ENCODE measurements at regions not wholly inside any gene's neighbourhood (a gene's known extent, or its start where the extent isn't known, plus 50 kb on each side); places are given as distances from the start of the nearest gene placed in this dataset.

GRCh38 chr6:142679907-142680700 lies 264.9 kb downstream of the HIVEP2 start:
- DNase-seq (ENCODE audit: low read depth in 2 of 3, low spot score in 2 of 3): no peak

GRCh38 chr6:142681099-142681498 lies 263.9 kb downstream of the HIVEP2 start:
- no peak for DNase-seq (ENCODE audit: low read depth in 2 of 3, low spot score in 2 of 3)

DNA sequence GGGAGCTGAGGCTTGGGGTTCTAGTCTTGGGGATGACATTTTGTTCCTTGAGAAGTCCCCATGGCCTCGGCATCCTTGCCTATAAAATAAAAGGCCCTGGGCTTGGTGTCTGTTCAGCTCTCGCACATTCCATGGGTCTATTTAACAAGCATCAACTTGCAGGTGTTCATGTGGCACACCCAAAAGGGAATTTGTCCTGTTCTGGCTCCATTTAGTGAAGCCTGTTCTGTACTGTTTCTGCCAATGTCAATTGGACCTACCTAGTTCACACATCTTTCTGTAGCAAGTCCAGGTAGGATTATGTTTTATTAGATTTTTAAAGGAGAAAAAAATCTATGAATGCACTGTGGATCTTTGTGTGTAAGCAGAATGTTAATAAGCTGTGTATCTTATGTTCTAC lies 262.0 kb downstream of the HIVEP2 start:
- DNase-seq (ENCODE audit: low read depth in 2 of 3, low spot score in 2 of 3): no peak

DNA sequence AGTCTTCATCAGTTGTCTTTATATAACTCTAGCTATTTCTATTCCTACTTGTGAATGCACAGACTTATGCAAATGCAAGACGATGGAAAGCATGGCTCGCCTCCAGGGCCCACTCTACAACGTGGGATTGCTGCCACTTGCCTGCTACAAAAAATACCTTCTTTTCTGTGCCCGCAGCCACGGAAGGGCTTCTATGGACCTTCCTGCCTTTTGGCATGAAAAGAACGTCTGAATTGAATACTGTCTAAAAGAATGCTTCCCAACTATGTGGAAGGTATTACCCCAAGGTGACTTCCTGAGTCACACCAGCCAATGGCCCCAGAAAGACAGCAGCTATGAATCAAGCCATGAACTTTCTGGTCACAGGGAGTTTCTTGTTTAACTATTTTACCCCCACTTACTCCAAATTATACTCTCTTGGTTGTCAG lies 261.2 kb downstream of the HIVEP2 start:
- no peak for DNase-seq (ENCODE audit: low read depth in 2 of 3, low spot score in 2 of 3)

DNA sequence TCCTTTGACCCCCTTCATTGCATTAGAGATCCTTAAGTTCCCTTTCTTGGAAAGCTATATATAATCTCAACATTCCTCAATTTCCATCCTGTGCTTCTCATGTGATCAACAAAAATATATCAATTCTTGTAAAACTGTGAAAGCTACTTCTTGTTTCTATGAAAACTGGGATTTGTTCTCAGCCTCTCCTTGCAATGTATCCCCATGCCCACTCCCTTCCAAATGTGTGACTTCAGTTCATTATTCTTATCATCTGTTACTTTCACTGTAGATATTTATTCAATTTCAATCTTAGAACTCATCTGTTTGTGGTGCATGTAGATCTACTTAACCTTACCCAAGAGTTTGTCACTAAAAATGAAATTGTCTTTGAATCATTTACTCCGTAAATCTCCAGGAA lies 260.6 kb downstream of the HIVEP2 start:
- no peak for DNase-seq (ENCODE audit: low read depth in 2 of 3, low spot score in 2 of 3)

GRCh38 chr6:142685852-142686506 lies 259.0 kb downstream of the HIVEP2 start:
- no peak for DNase-seq (ENCODE audit: low read depth in 2 of 3, low spot score in 2 of 3)

- no peak for DNase-seq (ENCODE audit: low read depth in 2 of 3, low spot score in 2 of 3)
These were observed 258.5 kb downstream of the HIVEP2 start for GRCh38 chr6:142686507-142686887.

DNA sequence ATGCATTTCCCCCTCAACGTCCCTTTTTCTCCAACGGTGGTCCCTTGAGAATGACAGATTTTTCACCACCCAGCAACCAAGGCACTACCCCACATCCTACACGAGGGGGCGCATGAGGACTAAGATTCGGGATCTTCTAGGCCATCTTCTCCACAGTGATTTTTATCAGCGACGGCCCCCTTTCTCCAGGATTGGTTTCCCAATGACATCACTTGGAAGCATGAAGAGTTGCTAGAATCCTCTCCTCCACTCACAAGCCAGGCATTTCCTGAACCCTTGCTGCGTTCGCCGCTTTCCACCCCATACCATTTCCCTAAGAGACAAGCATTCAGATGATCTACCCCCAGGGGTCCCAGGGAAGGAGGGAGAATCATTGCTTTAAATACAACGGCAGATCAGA lies 252.0 kb downstream of the HIVEP2 start:
- peak; percentile 10 to 42 (median 30) for DNase-seq (ENCODE audit: low read depth in 2 of 3, low spot score in 2 of 3)

DNA sequence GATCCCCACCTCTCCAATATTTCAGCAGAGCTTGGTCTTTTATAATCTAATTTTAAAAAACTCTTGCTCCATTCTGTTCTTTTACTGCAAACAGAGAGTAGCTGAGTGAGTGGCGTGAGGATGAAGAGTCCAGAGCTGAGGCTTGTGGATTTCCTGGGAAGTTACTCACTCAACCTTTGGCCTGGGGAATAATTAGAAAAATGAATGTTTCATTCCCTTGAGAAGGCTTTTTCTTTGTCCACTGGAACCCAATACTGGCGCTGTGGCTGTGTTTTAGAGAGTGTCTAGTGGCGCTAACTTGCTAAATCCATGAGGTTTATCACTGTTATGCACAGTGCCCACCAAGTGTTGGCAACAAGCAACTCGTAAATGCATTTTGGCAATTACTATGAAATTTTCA lies 251.5 kb downstream of the HIVEP2 start:
- DNase-seq (ENCODE audit: low read depth in 2 of 3, low spot score in 2 of 3): no peak

DNA sequence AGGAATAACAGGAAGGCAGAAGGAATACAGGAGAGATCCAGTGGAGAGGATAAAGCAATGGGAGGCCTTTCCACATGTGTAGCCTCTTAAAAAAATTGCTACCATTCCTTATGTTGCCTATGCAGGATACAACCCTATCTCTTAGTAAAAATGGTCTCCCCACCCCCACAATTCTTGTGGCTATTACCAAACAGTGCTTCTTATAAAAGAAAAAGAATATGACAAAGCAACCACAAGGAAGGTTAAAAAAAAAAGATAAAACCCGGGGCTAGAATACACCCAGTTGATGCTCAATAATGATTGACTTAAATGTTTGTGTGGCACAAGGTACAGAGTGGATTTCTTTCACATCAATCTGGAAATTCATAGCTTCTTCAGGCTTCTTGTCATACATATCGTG lies 250.9 kb downstream of the HIVEP2 start:
- DNase-seq (ENCODE audit: low read depth in 2 of 3, low spot score in 2 of 3): no peak

DNA sequence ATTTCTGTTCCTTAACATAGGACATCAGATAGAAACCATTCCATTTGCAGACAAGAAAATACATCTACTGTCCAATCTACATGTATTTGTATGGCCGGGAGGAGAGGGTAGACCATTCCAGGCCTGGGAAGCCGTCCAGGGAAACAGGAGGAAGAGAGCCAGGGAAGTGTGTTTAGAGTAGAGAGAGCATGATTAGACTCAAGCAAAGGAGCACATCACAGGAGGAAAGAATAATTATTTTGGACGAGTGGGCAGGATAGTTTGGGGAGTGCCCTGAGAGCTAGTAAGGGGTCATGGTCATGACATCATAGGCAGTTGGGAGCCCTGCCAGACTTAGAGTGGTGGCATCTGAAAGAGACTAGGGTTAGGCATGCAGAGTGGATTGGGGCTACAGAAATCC lies 250.0 kb downstream of the HIVEP2 start:
- DNase-seq (ENCODE audit: low read depth in 2 of 3, low spot score in 2 of 3): no peak

DNA sequence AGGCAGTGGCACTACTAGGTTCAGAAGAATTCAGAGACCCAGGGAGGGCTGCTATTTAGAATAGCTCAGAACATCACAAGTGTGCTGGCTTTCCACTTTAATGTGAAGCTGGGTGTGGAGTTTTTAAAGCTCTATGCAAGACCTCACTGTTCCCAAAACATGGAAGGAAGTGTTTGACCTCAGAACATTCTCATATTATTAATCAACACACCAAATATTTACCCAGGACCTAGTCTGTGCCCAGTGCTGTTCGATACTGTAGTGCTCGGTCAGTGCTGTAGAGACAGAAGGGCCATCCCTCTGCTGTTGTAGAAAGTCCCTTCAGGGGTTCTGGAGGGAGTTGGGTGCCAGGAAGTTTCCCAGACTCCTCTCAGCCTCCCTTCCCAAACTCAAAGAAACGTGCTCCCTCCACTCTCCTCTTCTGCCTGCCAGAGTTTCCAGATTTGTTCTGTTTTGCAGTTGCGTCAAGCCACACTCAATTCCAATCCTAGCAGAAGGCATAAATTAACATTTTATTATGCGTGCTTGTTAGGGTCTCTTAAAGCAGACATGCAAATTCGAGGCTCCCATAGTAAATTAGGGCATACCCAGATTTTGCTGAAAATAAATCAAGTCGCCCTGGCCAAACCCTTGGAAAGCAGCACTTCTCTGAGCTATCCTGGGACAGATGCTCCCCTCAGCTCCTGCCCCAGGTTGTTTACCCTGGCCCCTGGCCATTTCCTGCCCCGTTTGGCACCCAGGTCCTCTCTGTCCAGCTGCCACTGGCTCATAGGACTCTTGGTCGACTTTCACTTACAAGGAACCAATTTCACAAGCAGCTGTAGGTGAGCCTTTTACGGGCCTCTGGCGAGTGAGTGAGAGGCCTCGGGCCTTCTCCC lies 248.6 kb downstream of the HIVEP2 start:
- no peak for DNase-seq (ENCODE audit: low read depth in 2 of 3, low spot score in 2 of 3)

DNA sequence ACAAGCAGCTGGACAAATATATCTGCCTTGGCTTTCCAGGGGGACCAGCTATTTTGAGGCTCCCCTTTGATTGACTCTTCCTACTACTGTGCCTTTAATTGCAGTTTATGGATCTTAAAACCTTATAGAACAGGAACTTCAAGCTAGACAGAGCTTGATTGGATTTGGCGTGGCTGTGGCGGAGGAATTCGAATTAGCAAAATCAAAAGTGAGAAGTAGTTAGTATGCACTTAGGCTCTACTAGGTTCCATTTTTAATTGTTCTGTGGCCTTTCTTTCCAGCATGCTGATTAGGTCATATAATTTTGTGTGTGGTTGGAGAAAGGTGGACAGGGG lies 248.0 kb downstream of the HIVEP2 start:
- DNase-seq (ENCODE audit: low read depth in 2 of 3, low spot score in 2 of 3): no peak

DNA sequence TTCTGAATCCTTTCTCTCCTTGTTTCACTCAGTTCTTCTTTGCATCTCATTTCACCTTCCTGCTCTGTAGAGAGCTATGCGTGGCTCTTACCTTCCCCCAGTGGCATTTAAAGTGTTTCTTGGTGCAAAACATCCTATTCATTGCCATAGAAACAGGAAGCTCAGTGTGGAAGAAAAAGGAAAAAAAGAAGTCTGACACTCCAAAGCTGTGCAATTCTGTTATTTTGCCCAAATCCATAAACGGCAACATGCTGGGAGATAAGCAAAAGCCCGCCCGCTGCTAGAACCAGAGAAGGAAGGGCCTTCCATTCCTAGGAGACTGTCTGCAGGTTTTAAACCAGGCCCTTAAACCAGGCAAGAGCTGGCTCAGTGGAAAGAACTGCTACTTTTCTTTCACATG lies 247.1 kb downstream of the HIVEP2 start:
- DNase-seq (ENCODE audit: low read depth in 2 of 3, low spot score in 2 of 3): no peak

DNA sequence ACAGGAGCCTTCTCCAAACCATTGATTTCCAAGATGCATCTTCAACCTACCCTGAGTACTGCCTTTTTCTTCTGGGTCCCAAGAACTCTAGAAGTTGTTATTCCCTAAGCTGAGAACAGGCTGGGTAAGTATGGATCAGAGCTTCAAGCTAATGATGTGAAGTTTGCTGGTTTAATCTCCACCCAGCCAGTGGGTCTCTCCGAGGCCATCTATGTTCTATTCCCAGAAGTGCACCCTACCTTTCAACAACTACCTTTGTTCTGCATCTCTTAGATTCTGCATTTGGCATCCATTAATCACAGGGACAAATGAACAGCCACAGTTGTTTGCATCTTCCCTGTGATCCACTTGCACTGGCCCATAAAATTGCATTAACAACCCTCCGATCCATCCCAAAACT lies 246.2 kb downstream of the HIVEP2 start:
- no peak for DNase-seq (ENCODE audit: low read depth in 2 of 3, low spot score in 2 of 3)

GRCh38 chr6:142699391-142699790 lies 245.6 kb downstream of the HIVEP2 start:
- DNase-seq (ENCODE audit: low read depth in 2 of 3, low spot score in 2 of 3): no peak

GRCh38 chr6:142700032-142700431 lies 244.9 kb downstream of the HIVEP2 start:
- no peak for DNase-seq (ENCODE audit: low read depth in 2 of 3, low spot score in 2 of 3)

DNA sequence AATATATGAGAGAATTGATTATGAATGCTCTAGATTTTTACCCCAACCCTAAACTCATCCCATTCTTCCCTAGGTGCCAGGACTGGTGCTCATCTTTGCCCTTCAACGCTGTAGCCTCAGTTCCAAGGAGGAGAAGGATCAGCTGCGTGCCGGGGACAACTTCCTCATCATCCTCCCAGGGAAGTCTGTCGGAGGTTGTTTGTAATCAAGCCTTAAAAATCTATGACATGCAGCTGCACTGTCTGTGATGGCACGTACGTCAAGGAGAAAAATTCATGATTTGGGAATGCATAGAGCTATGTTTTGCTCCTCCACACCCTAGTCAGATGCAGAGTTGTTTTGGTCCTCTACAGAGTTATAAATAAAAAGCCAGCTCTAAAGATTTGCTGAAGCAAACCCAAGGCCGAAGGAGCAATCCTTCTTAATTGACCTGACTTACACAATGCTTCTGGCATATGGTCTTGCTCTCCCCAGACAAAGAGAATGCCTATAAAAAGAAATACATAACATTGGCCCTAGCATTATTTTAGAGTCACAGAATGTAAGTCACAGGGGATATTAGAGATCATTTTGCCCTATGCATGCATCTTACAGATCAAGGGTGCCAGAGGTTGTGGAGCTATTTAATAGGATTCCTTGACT lies 244.2 kb downstream of the HIVEP2 start:
- DNase-seq (ENCODE audit: low read depth in 2 of 3, low spot score in 2 of 3): no peak
